ENCODE measurements at regions not wholly inside any gene's neighbourhood (a gene's known extent, or its start where the extent isn't known, plus 50 kb on each side); places are given as distances from the start of the nearest gene placed in this dataset.

DNA sequence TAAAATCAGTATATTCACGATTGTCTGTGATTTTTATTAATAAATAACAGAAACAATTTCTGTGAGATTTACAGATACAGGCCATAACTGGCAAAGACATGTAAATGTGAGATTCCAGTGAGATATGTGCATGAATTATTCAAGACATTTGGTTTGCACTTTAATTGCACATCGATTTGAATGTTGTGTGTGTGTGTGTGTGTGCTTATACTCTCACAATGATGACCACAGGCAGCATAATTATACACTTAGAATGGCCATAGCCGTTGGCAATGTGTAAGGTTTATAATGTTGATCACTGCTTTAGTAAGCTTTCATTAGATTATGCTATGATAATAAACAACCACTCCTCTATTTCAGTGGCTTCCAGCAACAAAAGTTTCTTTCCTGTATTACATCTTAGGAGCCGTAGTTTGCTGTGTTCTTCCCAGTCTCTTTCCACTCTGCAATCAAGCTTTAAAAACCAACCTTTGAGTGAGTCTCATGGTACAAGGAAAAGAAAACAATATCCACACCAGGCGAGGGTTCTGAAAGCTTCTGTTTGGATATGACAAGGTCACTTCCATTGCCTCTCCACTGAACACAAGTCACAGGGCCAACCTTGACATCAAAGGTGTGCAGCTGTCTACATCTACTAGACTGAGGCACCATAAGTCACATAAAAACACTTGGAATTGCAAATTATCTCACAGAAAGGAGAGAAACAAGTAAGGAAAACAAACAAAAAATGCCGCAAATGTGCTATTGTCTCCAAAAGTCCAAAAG, 897.7 kb downstream of the RAB28 start:
- 81% methylated on average over 6 of the region's 6 CpGs for WGBS
- no peak for DNase-seq (ENCODE audit: low spot score)
- no peak overlapping the region for H3K4me3 ChIP-seq (ENCODE audit: low read depth in 1 of 3, low read length in 3 of 3)

DNA sequence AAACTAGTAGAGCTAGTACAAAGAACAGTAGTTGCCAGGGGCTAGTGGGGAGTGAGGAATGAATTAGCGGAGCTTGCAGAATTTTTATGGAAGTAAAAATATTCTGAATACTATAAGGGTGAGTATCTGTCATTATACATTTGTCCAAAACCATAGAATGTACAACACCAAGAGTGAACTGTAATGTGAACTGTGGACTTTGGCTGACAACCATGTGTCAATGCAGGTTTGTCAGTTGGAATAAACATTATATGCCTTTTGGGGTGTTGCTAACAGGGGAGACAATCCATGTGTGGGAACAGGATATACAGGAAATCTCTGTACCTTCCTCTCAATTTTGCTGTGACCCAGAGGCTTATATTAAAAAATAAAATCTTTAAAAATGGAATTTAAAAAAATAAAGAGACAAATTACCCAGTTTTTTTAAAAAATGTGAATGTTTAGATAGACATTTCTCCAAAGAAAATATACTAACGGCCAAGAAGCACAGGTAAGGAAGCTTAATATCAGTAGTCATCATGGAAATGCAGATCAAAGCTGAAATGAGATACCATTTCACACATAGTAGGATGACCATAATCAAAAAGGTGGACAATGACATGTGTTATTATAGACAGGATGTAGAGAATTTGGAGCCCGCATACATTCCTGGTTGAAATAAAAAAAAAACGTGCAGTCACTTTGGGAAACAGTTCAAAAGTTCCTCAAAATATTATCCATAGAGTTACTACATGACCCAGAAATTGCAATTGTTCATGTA, 899.8 kb downstream of the RAB28 start:
- no peaks in the 10 kb centered on the region for H3K36me3 ChIP-seq (ENCODE audit: control insufficient read depth in 4 of 4, insufficient read depth in 3 of 4, low read depth in 1 of 4, low read length in 3 of 4)
- H3K9me3 ChIP-seq (ENCODE audit: control insufficient read depth in 4 of 4, low read length in 3 of 4) = no peaks in the 10 kb centered on the region
- no peaks in the 10 kb centered on the region for H3K27me3 ChIP-seq (ENCODE audit: control insufficient read depth in 4 of 4, insufficient read depth in 4 of 4, low read length in 3 of 4)
- no peaks in the 10 kb centered on the region for H3K4me1 ChIP-seq (ENCODE audit: control insufficient read depth in 4 of 4, insufficient read depth in 4 of 4, low read length in 3 of 4)
- TF ChIP-seq HNF4G (IDR thresholded peaks at IDR 0.05) = no peak
- TF ChIP-seq, protein P1, sequence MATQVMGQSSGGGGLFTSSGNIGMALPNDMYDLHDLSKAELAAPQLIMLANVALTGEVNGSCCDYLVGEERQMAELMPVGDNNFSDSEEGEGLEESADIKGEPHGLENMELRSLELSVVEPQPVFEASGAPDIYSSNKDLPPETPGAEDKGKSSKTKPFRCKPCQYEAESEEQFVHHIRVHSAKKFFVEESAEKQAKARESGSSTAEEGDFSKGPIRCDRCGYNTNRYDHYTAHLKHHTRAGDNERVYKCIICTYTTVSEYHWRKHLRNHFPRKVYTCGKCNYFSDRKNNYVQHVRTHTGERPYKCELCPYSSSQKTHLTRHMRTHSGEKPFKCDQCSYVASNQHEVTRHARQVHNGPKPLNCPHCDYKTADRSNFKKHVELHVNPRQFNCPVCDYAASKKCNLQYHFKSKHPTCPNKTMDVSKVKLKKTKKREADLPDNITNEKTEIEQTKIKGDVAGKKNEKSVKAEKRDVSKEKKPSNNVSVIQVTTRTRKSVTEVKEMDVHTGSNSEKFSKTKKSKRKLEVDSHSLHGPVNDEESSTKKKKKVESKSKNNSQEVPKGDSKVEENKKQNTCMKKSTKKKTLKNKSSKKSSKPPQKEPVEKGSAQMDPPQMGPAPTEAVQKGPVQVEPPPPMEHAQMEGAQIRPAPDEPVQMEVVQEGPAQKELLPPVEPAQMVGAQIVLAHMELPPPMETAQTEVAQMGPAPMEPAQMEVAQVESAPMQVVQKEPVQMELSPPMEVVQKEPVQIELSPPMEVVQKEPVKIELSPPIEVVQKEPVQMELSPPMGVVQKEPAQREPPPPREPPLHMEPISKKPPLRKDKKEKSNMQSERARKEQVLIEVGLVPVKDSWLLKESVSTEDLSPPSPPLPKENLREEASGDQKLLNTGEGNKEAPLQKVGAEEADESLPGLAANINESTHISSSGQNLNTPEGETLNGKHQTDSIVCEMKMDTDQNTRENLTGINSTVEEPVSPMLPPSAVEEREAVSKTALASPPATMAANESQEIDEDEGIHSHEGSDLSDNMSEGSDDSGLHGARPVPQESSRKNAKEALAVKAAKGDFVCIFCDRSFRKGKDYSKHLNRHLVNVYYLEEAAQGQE (IDR thresholded peaks at IDR 0.05) = no peak
- no peak for TF ChIP-seq SP1 (IDR thresholded peaks at IDR 0.05)
- no peak for TF ChIP-seq FOXA2 (IDR thresholded peaks at IDR 0.05)
- TF ChIP-seq RAD21 (IDR thresholded peaks at IDR 0.05) = no peak
- no peak for TF ChIP-seq MAX (IDR thresholded peaks at IDR 0.05)
- H3K9ac ChIP-seq (ENCODE audit: low read depth in 1 of 2, low read length in 2 of 2) = no peak overlapping the region
- no peak for DNase-seq (ENCODE audit: low spot score)
- H3K27ac ChIP-seq (ENCODE audit: low read depth in 1 of 2, low read length in 2 of 2) = no peak overlapping the region
- no peak overlapping the region for H3K4me3 ChIP-seq (ENCODE audit: low read depth in 1 of 3, low read length in 3 of 3)
- 84% methylated on average over 4 of the region's 4 CpGs for WGBS

More for the DNA sequence above, 897.7 kb downstream of the RAB28 start:
- Histone ChIP-seq H3K9me3 (ENCODE audit: control insufficient read depth in 4 of 4, low read length in 3 of 4) (no peaks in the 10 kb centered on the region), H3K4me1 (ENCODE audit: control insufficient read depth in 4 of 4, insufficient read depth in 4 of 4, low read length in 3 of 4) (no peaks in the 10 kb centered on the region), H3K9ac (ENCODE audit: low read depth in 1 of 2, low read length in 2 of 2) (no peak overlapping the region), H3K27me3 (ENCODE audit: control insufficient read depth in 4 of 4, insufficient read depth in 4 of 4, low read length in 3 of 4) (no peaks in the 10 kb centered on the region), H3K36me3 (ENCODE audit: control insufficient read depth in 4 of 4, insufficient read depth in 3 of 4, low read depth in 1 of 4, low read length in 3 of 4) (no peaks in the 10 kb centered on the region), H3K27ac (ENCODE audit: low read depth in 1 of 2, low read length in 2 of 2) (no peak overlapping the region)
- no peak for TF ChIP-seq RXRA (IDR thresholded peaks at IDR 0.05)
- TF ChIP-seq HNF4A (conservative IDR thresholded peaks at IDR 0.05) = no peak
- no peak for TF ChIP-seq TAF1 (conservative IDR thresholded peaks at IDR 0.05)

- WGBS = 71% methylated on average over 1 of the region's 1 CpG
- DNase-seq (ENCODE audit: low spot score) = no peak
- Histone ChIP-seq H3K27me3 (ENCODE audit: control insufficient read depth in 4 of 4, insufficient read depth in 4 of 4, low read length in 3 of 4) (no peaks in the 10 kb centered on the region), H3K4me1 (ENCODE audit: control insufficient read depth in 4 of 4, insufficient read depth in 4 of 4, low read length in 3 of 4) (no peaks in the 10 kb centered on the region), H3K9ac (ENCODE audit: low read depth in 1 of 2, low read length in 2 of 2) (no peak overlapping the region), H3K4me3 (ENCODE audit: low read depth in 1 of 3, low read length in 3 of 3) (no peak overlapping the region), H3K27ac (ENCODE audit: low read depth in 1 of 2, low read length in 2 of 2) (no peak overlapping the region), H3K9me3 (ENCODE audit: control insufficient read depth in 4 of 4, low read length in 3 of 4) (no peaks in the 10 kb centered on the region), H3K36me3 (ENCODE audit: control insufficient read depth in 4 of 4, insufficient read depth in 3 of 4, low read depth in 1 of 4, low read length in 3 of 4) (no peaks in the 10 kb centered on the region)
- TF ChIP-seq GABPA (IDR thresholded peaks at IDR 0.05 in 1 of 2, conservative IDR thresholded peaks at IDR 0.05 in 1 of 2) (no peak), SP1 (IDR thresholded peaks at IDR 0.05) (no peak), JUND (IDR thresholded peaks at IDR 0.05) (no peak), MAX (IDR thresholded peaks at IDR 0.05) (no peak), NR2F2 (IDR thresholded peaks at IDR 0.05) (no peak), ZBTB33 (IDR thresholded peaks at IDR 0.05) (no peak), RXRA (IDR thresholded peaks at IDR 0.05) (no peak), RAD21 (IDR thresholded peaks at IDR 0.05) (no peak), HNF4G (IDR thresholded peaks at IDR 0.05) (no peak), TAF1 (conservative IDR thresholded peaks at IDR 0.05) (no peak), FOXA1 (IDR thresholded peaks at IDR 0.05) (no peak)
- TF ChIP-seq, protein P2, sequence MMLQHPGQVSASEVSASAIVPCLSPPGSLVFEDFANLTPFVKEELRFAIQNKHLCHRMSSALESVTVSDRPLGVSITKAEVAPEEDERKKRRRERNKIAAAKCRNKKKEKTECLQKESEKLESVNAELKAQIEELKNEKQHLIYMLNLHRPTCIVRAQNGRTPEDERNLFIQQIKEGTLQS (IDR thresholded peaks at IDR 0.05) = no peak
These were observed 900.9 kb downstream of the RAB28 start for GRCh38 chr4:12583275-12583674.
